ENCODE measurements at regions not wholly inside any gene's neighbourhood (a gene's known extent, or its start where the extent isn't known, plus 50 kb on each side); places are given as distances from the start of the nearest gene placed in this dataset.
A peak's percentile ranks its signal among the peaks of the same experiment; 100 is the strongest.

DNA sequence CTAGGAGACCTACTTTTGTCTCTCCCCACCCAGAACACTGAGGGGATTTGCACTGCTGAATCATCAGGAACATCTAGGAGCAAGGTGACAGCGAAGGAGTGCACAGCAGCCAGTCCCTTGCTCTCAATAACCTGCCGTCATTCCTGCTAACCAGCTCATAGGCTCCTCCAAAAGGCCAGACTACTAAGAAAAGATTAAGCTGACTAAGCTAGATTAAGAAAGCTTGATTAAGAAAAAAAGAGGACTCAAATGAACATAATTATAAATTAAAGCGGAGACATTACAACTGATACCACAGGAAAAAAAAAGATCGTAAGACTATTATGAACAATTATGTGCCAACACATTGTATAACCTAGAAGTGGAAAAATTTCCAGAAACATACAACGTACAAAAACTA is 1254.8 kb upstream of the CHAC2 start:
- H3K36me3 Mint-ChIP-seq (ENCODE audit: low read depth), result no peaks in the 10 kb centered on the region
- no peak for DNase-seq
- H3K4me1 Mint-ChIP-seq (ENCODE audit: low read depth), result peaks cover 8% of the 10 kb centered on the region; the same call in 1 of the 2 replicates
- H3K27ac Mint-ChIP-seq, result no peak overlapping the region
- no peak overlapping the region for H3K4me3 Mint-ChIP-seq
- TF ChIP-seq CTCF (IDR thresholded peaks at IDR 0.05), result no peak
- H3K27me3 Mint-ChIP-seq (ENCODE audit: insufficient read depth), result no peaks in the 10 kb centered on the region
- no peaks in the 10 kb centered on the region; the same call in 1 of the 2 replicates for H3K9me3 Mint-ChIP-seq

DNA sequence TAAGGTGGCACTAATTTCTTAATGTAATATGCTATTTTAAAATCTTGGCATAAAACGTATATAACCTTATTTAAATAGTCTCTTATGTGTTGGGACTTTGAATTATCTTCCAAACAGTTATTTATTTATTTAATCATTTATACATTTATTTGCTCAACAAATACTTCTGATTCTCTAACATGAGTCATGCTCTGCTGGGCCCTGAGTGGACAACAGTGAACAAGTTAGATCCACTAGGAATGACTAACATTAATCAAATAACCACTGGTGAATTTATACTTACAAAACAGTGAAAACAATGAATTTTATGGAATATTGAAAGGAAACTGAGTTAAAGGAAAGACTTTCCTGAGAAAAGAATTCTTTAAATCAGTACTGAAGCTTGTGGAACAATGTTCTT is 1257.2 kb upstream of the CHAC2 start:
- H3K4me1 Mint-ChIP-seq (ENCODE audit: low read depth), result peaks cover 8% of the 10 kb centered on the region; the same call in 1 of the 2 replicates
- no peak for TF ChIP-seq CTCF (IDR thresholded peaks at IDR 0.05)
- peaks cover 3% of the 10 kb centered on the region for H3K9me3 Mint-ChIP-seq
- peak; percentile 4 for DNase-seq
- H3K27ac Mint-ChIP-seq, result no peak overlapping the region
- H3K4me3 Mint-ChIP-seq, result no peak overlapping the region
- H3K36me3 Mint-ChIP-seq (ENCODE audit: low read depth), result no peaks in the 10 kb centered on the region
- no peaks in the 10 kb centered on the region for H3K27me3 Mint-ChIP-seq (ENCODE audit: insufficient read depth)

DNA sequence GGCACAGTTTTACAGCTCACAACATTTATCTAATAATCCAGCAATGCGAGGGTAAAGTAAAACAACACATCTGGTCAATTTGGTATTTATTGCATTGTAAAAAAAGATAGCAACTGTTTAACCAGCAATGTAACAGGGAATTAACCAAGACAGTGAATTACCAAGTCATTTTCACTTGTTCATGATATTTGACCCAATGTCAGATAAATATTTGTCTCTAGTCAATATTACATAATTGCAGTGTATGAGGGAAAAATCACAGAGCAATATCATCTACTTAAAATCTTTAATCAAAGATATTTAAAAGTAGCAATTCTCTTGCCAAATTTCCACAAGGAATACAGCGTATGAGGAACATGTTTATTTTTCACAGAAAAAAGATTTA is 1265.1 kb upstream of the CHAC2 start:
- Mint-ChIP-seq H3K36me3 (ENCODE audit: low read depth) (peaks cover 8% of the 10 kb centered on the region), H3K27ac (no peak overlapping the region), H3K4me3 (no peak overlapping the region), H3K9me3 (peaks cover 21% of the 10 kb centered on the region), H3K27me3 (ENCODE audit: insufficient read depth) (no peaks in the 10 kb centered on the region; the same call in 1 of the 2 replicates), H3K4me1 (ENCODE audit: low read depth) (no peaks in the 10 kb centered on the region)
- no peak for TF ChIP-seq CTCF (IDR thresholded peaks at IDR 0.05)
- DNase-seq, result no peak

DNA sequence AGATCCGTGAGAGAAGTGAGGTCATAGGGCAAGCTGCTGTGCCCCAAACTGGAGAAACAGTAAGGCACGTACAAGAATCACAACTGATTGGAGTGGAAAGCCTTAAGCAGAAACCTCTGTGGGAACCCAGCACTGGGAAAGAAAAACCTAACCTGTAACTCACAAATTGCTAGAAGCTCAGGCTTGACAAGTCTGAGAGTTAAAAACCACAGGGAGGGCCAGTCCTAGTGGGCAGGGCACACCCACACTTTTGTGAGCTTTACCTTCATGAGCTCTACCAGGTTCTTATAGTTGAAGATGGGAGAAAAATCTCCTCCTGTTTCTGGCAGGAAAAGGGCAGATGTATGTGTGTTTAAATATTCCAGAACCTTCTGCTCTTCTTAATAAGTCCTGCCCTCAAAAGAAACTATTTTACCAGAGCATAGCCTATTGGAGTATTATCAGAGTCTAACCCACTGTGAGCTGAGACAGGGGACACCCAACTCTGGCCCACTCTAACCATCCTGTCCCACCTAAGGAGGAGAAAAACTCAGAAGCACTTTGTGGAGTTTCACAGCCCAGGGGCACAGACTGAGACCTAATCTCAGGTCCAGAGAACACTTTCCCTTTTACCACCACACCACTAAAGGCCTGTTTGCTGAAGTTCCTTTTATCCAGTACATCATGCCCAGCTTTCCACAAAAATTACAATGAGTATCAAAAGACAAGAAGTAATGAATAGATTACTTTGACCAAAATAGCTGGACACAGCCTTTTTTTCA is 1265.7 kb upstream of the CHAC2 start:
- DNase-seq, result no peak
- no peak overlapping the region for H3K4me3 Mint-ChIP-seq
- H3K9me3 Mint-ChIP-seq, result peaks cover 27% of the 10 kb centered on the region
- H3K4me1 Mint-ChIP-seq (ENCODE audit: low read depth), result no peaks in the 10 kb centered on the region
- H3K36me3 Mint-ChIP-seq (ENCODE audit: low read depth), result peaks cover 11% of the 10 kb centered on the region
- H3K27ac Mint-ChIP-seq, result no peak overlapping the region
- H3K27me3 Mint-ChIP-seq (ENCODE audit: insufficient read depth), result no peaks in the 10 kb centered on the region; the same call in 1 of the 2 replicates
- TF ChIP-seq CTCF (IDR thresholded peaks at IDR 0.05), result no peak

DNA sequence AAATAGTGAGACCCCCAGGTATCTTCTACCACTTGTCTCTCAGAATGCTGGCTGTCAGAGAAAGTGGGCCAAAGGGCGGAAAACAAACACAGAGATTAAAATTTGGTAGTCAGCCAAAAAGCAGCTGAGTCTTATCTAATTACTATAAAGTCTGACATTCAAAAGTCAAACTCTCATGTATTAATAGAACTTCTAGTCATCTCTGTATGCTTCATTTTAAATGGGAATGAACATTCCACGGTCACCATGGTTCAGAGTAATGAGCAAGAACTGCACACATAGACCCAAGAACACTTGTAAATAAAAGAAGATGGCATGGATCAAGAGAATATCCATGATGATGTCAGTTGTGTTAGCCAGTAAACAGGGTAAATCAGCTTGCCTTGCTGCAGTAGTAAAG is 1267.0 kb upstream of the CHAC2 start:
- Mint-ChIP-seq H3K9me3 (peaks cover 26% of the 10 kb centered on the region), H3K4me3 (no peak overlapping the region), H3K4me1 (ENCODE audit: low read depth) (no peaks in the 10 kb centered on the region), H3K27me3 (ENCODE audit: insufficient read depth) (no peaks in the 10 kb centered on the region; the same call in 1 of the 2 replicates), H3K36me3 (ENCODE audit: low read depth) (peaks cover 12% of the 10 kb centered on the region), H3K27ac (no peak overlapping the region)
- DNase-seq, result no peak
- TF ChIP-seq CTCF (IDR thresholded peaks at IDR 0.05), result no peak

All from HFFc6 (cell line).